ENCODE measurements at regions not wholly inside any gene's neighbourhood (a gene's known extent, or its start where the extent isn't known, plus 50 kb on each side); places are given as distances from the start of the nearest gene placed in this dataset.

- TF ChIP-seq CTCF (conservative IDR thresholded peaks at IDR 0.05; ENCODE audit: low read length): no peak
- no peak for TF ChIP-seq EZH2phosphoT487 (IDR thresholded peaks at IDR 0.05; ENCODE audit: borderline replicate concordance)
Observed at GRCh38 chr17:71935341-71935740, 185.5 kb upstream of the SOX9 start.

Measured in Loucy (cell line).